ENCODE measurements at regions not wholly inside any gene's neighbourhood (a gene's known extent, or its start where the extent isn't known, plus 50 kb on each side); places are given as distances from the start of the nearest gene placed in this dataset.

DNA sequence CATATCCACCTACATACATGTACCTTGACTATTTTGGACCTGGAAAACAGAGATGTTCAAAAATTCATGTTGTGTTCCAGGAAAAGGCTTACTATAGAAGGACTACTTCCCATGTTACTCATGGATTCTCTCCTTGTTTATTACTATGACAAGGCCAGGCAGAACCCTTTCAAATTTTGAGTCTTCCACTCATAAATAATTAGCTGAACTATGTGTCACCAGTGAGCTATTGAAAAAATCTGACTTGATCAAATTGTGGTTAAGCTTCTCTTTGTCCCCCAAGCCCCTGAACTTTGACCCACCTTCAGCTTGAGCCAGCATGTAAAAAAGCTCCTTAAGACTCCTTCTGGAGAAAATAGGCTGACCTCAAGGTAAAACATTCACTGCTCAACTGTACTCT lies 1142.8 kb upstream of the EYS start:
- no peak for DNase-seq
- Histone ChIP-seq H4K20me1 (ENCODE audit: insufficient read depth, low read depth, low read length) (no peaks in the 10 kb centered on the region), H3K36me3 (ENCODE audit: insufficient read depth, low read length) (no peaks in the 10 kb centered on the region), H3K9ac (ENCODE audit: low read length) (no peak overlapping the region), H3K4me1 (ENCODE audit: low read length) (no peaks in the 10 kb centered on the region), H3K27ac (ENCODE audit: low read length) (no peak overlapping the region), H3K79me2 (ENCODE audit: low read length) (no peaks in the 10 kb centered on the region), H3K27me3 (ENCODE audit: low read length) (no peaks in the 10 kb centered on the region), H3K9me3 (ENCODE audit: low read length) (no peaks in the 10 kb centered on the region), H2AFZ (ENCODE audit: low read length) (no peak overlapping the region), H3K4me2 (ENCODE audit: low read depth, low read length, poor library complexity, severe bottlenecking) (no peak overlapping the region), H3K4me3 (ENCODE audit: low read length) (no peak overlapping the region), H3K9me2 (replicated peaks; ENCODE audit: insufficient read depth, low read length) (no peaks in the 10 kb centered on the region)

- Histone ChIP-seq H3K9me2 (replicated peaks; ENCODE audit: insufficient read depth, low read length) (no peaks in the 10 kb centered on the region), H3K4me3 (ENCODE audit: low read length) (no peak overlapping the region), H3K27ac (ENCODE audit: low read length) (no peak overlapping the region), H3K27me3 (ENCODE audit: low read length) (no peaks in the 10 kb centered on the region), H3K4me2 (ENCODE audit: low read depth, low read length, poor library complexity, severe bottlenecking) (no peak overlapping the region), H3K9ac (ENCODE audit: low read length) (no peak overlapping the region), H3K36me3 (ENCODE audit: insufficient read depth, low read length) (no peaks in the 10 kb centered on the region), H3K9me3 (ENCODE audit: low read length) (no peaks in the 10 kb centered on the region), H2AFZ (ENCODE audit: low read length) (no peak overlapping the region), H3K79me2 (ENCODE audit: low read length) (no peaks in the 10 kb centered on the region), H3K4me1 (ENCODE audit: low read length) (no peaks in the 10 kb centered on the region), H4K20me1 (ENCODE audit: insufficient read depth, low read depth, low read length) (no peaks in the 10 kb centered on the region)
- no peak for DNase-seq
These were observed 1141.4 kb upstream of the EYS start for GRCh38 chr6:66848244-66848953.

DNA sequence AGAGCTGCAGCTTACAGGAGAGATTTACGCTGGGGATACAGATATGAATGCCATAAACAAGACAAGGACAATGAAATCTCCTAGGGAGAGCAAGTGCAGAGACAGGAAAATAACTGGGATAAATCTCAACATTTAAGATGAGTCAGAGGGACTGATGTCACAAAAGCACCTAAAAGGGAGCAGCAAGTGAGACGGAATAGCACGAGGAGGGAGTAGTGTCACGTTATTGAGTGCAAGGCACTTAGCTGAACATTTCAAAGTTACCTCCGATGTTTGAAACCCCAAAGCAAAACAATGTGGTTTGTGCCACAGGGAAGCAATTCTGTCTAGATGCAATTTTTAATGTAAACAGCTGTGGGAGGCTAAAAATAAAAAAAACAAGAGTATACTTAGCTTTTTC lies 1131.7 kb upstream of the EYS start:
- H3K27ac ChIP-seq (ENCODE audit: low read length), result no peak overlapping the region
- H2AFZ ChIP-seq (ENCODE audit: low read length), result no peak overlapping the region
- no peak for DNase-seq
- no peaks in the 10 kb centered on the region for H3K4me1 ChIP-seq (ENCODE audit: low read length)
- H3K9me3 ChIP-seq (ENCODE audit: low read length), result no peaks in the 10 kb centered on the region
- H4K20me1 ChIP-seq (ENCODE audit: insufficient read depth, low read depth, low read length), result no peaks in the 10 kb centered on the region
- H3K9ac ChIP-seq (ENCODE audit: low read length), result no peak overlapping the region
- H3K9me2 ChIP-seq (replicated peaks; ENCODE audit: insufficient read depth, low read length), result no peaks in the 10 kb centered on the region
- no peaks in the 10 kb centered on the region for H3K36me3 ChIP-seq (ENCODE audit: insufficient read depth, low read length)
- no peak overlapping the region for H3K4me2 ChIP-seq (ENCODE audit: low read depth, low read length, poor library complexity, severe bottlenecking)
- H3K79me2 ChIP-seq (ENCODE audit: low read length), result no peaks in the 10 kb centered on the region
- H3K4me3 ChIP-seq (ENCODE audit: low read length), result no peak overlapping the region
- no peaks in the 10 kb centered on the region for H3K27me3 ChIP-seq (ENCODE audit: low read length)

DNA sequence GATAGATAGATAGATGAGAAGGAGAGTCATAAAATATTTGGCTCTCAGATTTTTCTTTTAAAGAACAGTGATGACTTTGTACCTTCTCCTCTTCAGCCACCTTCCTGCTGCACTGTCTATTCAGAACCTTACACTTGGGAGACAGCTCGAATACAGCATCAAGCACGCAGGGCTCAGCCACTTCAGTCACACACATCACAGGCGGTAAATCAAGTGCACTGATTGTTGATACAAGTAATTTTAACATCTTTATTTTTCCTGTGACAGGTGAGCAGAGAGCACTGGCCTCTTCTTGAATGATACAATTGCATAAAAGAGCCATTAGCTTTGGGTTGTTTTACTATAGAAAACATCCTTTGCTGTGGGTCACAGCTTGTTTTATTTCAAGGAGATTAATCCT lies 1118.5 kb upstream of the EYS start:
- H3K4me2 ChIP-seq (ENCODE audit: low read depth, low read length, poor library complexity, severe bottlenecking), result no peak overlapping the region
- H3K27ac ChIP-seq (ENCODE audit: low read length), result no peak overlapping the region
- no peaks in the 10 kb centered on the region for H3K36me3 ChIP-seq (ENCODE audit: insufficient read depth, low read length)
- H3K4me1 ChIP-seq (ENCODE audit: low read length), result no peaks in the 10 kb centered on the region
- no peak overlapping the region for H3K9ac ChIP-seq (ENCODE audit: low read length)
- H3K9me3 ChIP-seq (ENCODE audit: low read length), result no peaks in the 10 kb centered on the region
- DNase-seq, result no peak
- H2AFZ ChIP-seq (ENCODE audit: low read length), result no peak overlapping the region
- H3K27me3 ChIP-seq (ENCODE audit: low read length), result no peaks in the 10 kb centered on the region
- H4K20me1 ChIP-seq (ENCODE audit: insufficient read depth, low read depth, low read length), result no peaks in the 10 kb centered on the region
- H3K4me3 ChIP-seq (ENCODE audit: low read length), result no peak overlapping the region
- no peaks in the 10 kb centered on the region for H3K79me2 ChIP-seq (ENCODE audit: low read length)
- H3K9me2 ChIP-seq (replicated peaks; ENCODE audit: insufficient read depth, low read length), result no peaks in the 10 kb centered on the region

DNA sequence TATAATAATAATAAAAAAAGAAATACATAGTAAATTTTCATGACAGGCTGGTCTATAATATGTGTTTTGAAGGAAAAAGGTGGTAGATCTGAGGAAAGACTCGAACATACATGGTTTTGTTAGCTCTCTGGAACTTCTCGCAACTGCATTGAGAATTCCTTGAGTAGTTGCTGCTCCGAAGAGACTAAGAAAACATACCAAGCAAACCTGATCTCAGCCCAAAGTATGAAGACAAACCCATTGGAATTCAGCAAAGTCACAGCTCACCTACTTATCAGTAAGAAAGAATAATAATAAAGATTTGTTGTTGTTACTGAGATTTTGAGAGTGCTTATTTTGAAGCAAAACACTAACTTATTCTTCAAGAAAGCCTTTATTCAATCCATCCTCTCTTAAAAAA lies 1107.1 kb upstream of the EYS start:
- H3K27ac ChIP-seq (ENCODE audit: low read length), result no peak overlapping the region
- H3K9ac ChIP-seq (ENCODE audit: low read length), result no peak overlapping the region
- no peaks in the 10 kb centered on the region for H4K20me1 ChIP-seq (ENCODE audit: insufficient read depth, low read depth, low read length)
- H3K4me3 ChIP-seq (ENCODE audit: low read length), result no peak overlapping the region
- no peak overlapping the region for H3K4me2 ChIP-seq (ENCODE audit: low read depth, low read length, poor library complexity, severe bottlenecking)
- no peaks in the 10 kb centered on the region for H3K79me2 ChIP-seq (ENCODE audit: low read length)
- DNase-seq, result no peak
- H3K27me3 ChIP-seq (ENCODE audit: low read length), result no peaks in the 10 kb centered on the region
- no peaks in the 10 kb centered on the region for H3K4me1 ChIP-seq (ENCODE audit: low read length)
- no peaks in the 10 kb centered on the region for H3K36me3 ChIP-seq (ENCODE audit: insufficient read depth, low read length)
- H3K9me2 ChIP-seq (replicated peaks; ENCODE audit: insufficient read depth, low read length), result no peaks in the 10 kb centered on the region; the same call in 1 of the 2 replicates
- H3K9me3 ChIP-seq (ENCODE audit: low read length), result no peaks in the 10 kb centered on the region
- no peak overlapping the region for H2AFZ ChIP-seq (ENCODE audit: low read length)

DNA sequence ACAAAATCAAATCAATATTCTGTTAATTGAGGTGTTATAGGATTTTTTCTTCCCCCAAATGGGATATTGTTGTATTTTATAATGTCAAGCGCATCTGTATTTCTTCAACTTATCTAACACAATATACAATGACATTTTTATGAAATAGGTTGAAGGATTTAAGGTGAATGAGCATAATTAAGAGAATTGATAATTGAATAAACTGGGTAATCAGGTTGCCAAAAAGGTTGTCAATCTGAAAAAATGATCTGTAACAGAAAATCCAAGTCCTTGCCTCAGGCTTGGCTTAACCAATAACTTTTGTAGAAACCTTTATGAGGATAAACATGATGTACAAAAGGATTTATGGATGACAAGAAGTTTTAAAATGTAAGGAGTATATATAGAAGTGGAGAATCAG lies 1101.7 kb upstream of the EYS start:
- no peaks in the 10 kb centered on the region for H3K36me3 ChIP-seq (ENCODE audit: insufficient read depth, low read length)
- no peaks in the 10 kb centered on the region for H4K20me1 ChIP-seq (ENCODE audit: insufficient read depth, low read depth, low read length)
- DNase-seq, result no peak
- no peak overlapping the region for H2AFZ ChIP-seq (ENCODE audit: low read length)
- H3K9ac ChIP-seq (ENCODE audit: low read length), result no peak overlapping the region
- H3K9me3 ChIP-seq (ENCODE audit: low read length), result no peaks in the 10 kb centered on the region
- H3K4me1 ChIP-seq (ENCODE audit: low read length), result no peaks in the 10 kb centered on the region
- H3K27ac ChIP-seq (ENCODE audit: low read length), result no peak overlapping the region
- no peak overlapping the region for H3K4me2 ChIP-seq (ENCODE audit: low read depth, low read length, poor library complexity, severe bottlenecking)
- H3K27me3 ChIP-seq (ENCODE audit: low read length), result no peaks in the 10 kb centered on the region
- no peak overlapping the region for H3K4me3 ChIP-seq (ENCODE audit: low read length)
- H3K79me2 ChIP-seq (ENCODE audit: low read length), result no peaks in the 10 kb centered on the region
- no peaks in the 10 kb centered on the region for H3K9me2 ChIP-seq (replicated peaks; ENCODE audit: insufficient read depth, low read length)

DNA sequence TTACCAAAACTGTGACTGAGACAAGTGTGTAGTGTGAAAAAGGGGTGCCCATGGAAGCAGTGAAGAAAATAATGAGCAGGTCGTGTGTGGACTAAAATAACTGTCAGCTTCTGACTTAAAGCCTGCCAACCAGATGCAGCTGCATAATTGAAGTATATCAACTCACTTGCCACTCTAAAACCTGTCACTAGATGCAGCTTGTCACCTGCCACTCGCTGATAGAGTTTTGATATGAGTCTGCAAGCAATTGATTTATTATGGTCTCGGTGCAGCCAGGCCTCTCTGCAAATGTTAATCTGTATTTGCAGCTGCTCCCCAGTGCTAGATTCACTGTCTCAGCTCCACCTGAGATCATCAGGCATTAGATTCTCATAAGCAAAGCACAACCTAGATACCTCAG lies 1090.0 kb upstream of the EYS start:
- H3K9me2 ChIP-seq (replicated peaks; ENCODE audit: insufficient read depth, low read length), result no peaks in the 10 kb centered on the region
- no peak overlapping the region for H2AFZ ChIP-seq (ENCODE audit: low read length)
- H3K36me3 ChIP-seq (ENCODE audit: insufficient read depth, low read length), result no peaks in the 10 kb centered on the region
- no peak overlapping the region for H3K9ac ChIP-seq (ENCODE audit: low read length)
- H3K9me3 ChIP-seq (ENCODE audit: low read length), result no peaks in the 10 kb centered on the region
- H3K79me2 ChIP-seq (ENCODE audit: low read length), result no peaks in the 10 kb centered on the region
- DNase-seq, result no peak
- no peak overlapping the region for H3K4me3 ChIP-seq (ENCODE audit: low read length)
- no peaks in the 10 kb centered on the region for H4K20me1 ChIP-seq (ENCODE audit: insufficient read depth, low read depth, low read length)
- H3K27ac ChIP-seq (ENCODE audit: low read length), result no peak overlapping the region
- no peak overlapping the region for H3K4me2 ChIP-seq (ENCODE audit: low read depth, low read length, poor library complexity, severe bottlenecking)
- no peaks in the 10 kb centered on the region for H3K4me1 ChIP-seq (ENCODE audit: low read length)
- no peaks in the 10 kb centered on the region for H3K27me3 ChIP-seq (ENCODE audit: low read length)

- Histone ChIP-seq H3K79me2 (ENCODE audit: low read length) (no peaks in the 10 kb centered on the region), H3K27ac (ENCODE audit: low read length) (no peak overlapping the region), H2AFZ (ENCODE audit: low read length) (no peak overlapping the region), H3K4me1 (ENCODE audit: low read length) (no peaks in the 10 kb centered on the region), H3K9me3 (ENCODE audit: low read length) (no peaks in the 10 kb centered on the region), H3K4me2 (ENCODE audit: low read depth, low read length, poor library complexity, severe bottlenecking) (no peak overlapping the region), H3K9ac (ENCODE audit: low read length) (no peak overlapping the region), H3K9me2 (replicated peaks; ENCODE audit: insufficient read depth, low read length) (no peaks in the 10 kb centered on the region), H4K20me1 (ENCODE audit: insufficient read depth, low read depth, low read length) (no peaks in the 10 kb centered on the region), H3K4me3 (ENCODE audit: low read length) (no peak overlapping the region), H3K36me3 (ENCODE audit: insufficient read depth, low read length) (no peaks in the 10 kb centered on the region), H3K27me3 (ENCODE audit: low read length) (no peaks in the 10 kb centered on the region)
- DNase-seq, result no peak
These were observed 1081.6 kb upstream of the EYS start for GRCh38 chr6:66788579-66788978.

GRCh38 chr6:66772800-66773199 lies 1065.8 kb upstream of the EYS start:
- Histone ChIP-seq H3K9ac (ENCODE audit: low read length) (no peak overlapping the region), H3K9me3 (ENCODE audit: low read length) (no peaks in the 10 kb centered on the region), H3K9me2 (replicated peaks; ENCODE audit: insufficient read depth, low read length) (no peaks in the 10 kb centered on the region), H3K27me3 (ENCODE audit: low read length) (no peaks in the 10 kb centered on the region), H3K36me3 (ENCODE audit: insufficient read depth, low read length) (no peaks in the 10 kb centered on the region), H3K27ac (ENCODE audit: low read length) (no peak overlapping the region), H3K4me2 (ENCODE audit: low read depth, low read length, poor library complexity, severe bottlenecking) (no peak overlapping the region), H2AFZ (ENCODE audit: low read length) (no peak overlapping the region), H3K4me1 (ENCODE audit: low read length) (no peaks in the 10 kb centered on the region), H3K4me3 (ENCODE audit: low read length) (no peak overlapping the region), H3K79me2 (ENCODE audit: low read length) (no peaks in the 10 kb centered on the region), H4K20me1 (ENCODE audit: insufficient read depth, low read depth, low read length) (no peaks in the 10 kb centered on the region)
- DNase-seq, result no peak

Measured in Karpas-422 (cell line).